Activated CD4-positive, alpha-beta memory T cell treated with anti-CD3 and anti-CD28 coated beads, Interleukin-2, amount 10 ng/mL, durations not matched to agents 7 days and 5 days (primary cell): ENCODE measurements at regions not wholly inside any gene's neighbourhood (a gene's known extent, or its start where the extent isn't known, plus 50 kb on each side); places are given as distances from the start of the nearest gene placed in this dataset.

Experiments used
- CTCF ChIA-PET: fragments of 350-600 bp; sonication (Branson Sonifier 250); formaldehyde crosslinking; loops from one replicate; lab custom pipeline; 2021; ENCODE audit warnings: antibody characterized with exemption, inconsistent platforms; lab: Charles Lee
- POLR2A ChIA-PET: fragments of 350-600 bp; sonication (Branson Sonifier 250); formaldehyde crosslinking; loops from one replicate; lab custom pipeline; 2021; ENCODE audit warnings: antibody characterized with exemption; lab: Charles Lee
- DNase-seq: peaks from one replicate; pipeline ENCODE4 v3.0.0-alpha.2; 2020
- H3K27ac Mint-ChIP-seq: one replicate; pipeline ENCODE4 v1.8.0; 2021; ENCODE audit warnings: mild to moderate bottlenecking, mixed read lengths
- H3K27me3 Mint-ChIP-seq: one replicate; pipeline ENCODE4 v1.8.0; 2021; ENCODE audit warnings: mixed read lengths
- H3K36me3 Mint-ChIP-seq: one replicate; pipeline ENCODE4 v1.8.0; 2021; ENCODE audit warnings: low read depth, mixed read lengths
- H3K4me1 Mint-ChIP-seq: one replicate; pipeline ENCODE4 v1.8.0; 2021; ENCODE audit warnings: mixed read lengths
- H3K4me3 Mint-ChIP-seq: one replicate; pipeline ENCODE4 v1.8.0; 2021; ENCODE audit warnings: mild to moderate bottlenecking, mixed read lengths
- H3K9me3 Mint-ChIP-seq: one replicate; pipeline ENCODE4 v1.8.0; 2021; ENCODE audit warnings: mixed read lengths

GRCh38 chr13:26456650-26457049 lies 100.8 kb upstream of the WASF3 start:
- Mint-ChIP-seq H3K9me3 (no peaks in the 10 kb centered on the region), H3K27me3 (peaks cover 19% of the 10 kb centered on the region), H3K27ac (no peak overlapping the region), H3K4me1 (no peaks in the 10 kb centered on the region), H3K4me3 (no peak overlapping the region), H3K36me3 (no peaks in the 10 kb centered on the region)
- ChIA-PET CTCF (no interaction called here), POLR2A (no interaction called here)
- DNase-seq, result no peak

GRCh38 chr13:26457212-26457611 lies 100.3 kb upstream of the WASF3 start:
- Mint-ChIP-seq H3K4me3 (no peak overlapping the region), H3K27ac (no peak overlapping the region), H3K9me3 (no peaks in the 10 kb centered on the region), H3K27me3 (peaks cover 17% of the 10 kb centered on the region), H3K4me1 (no peaks in the 10 kb centered on the region), H3K36me3 (no peaks in the 10 kb centered on the region)
- ChIA-PET POLR2A (no interaction called here), CTCF (no interaction called here)
- no peak for DNase-seq

GRCh38 chr13:26458196-26458749 lies 99.2 kb upstream of the WASF3 start:
- Mint-ChIP-seq H3K4me1 (no peaks in the 10 kb centered on the region), H3K27ac (no peak overlapping the region), H3K27me3 (peaks cover 11% of the 10 kb centered on the region), H3K4me3 (no peak overlapping the region), H3K36me3 (no peaks in the 10 kb centered on the region), H3K9me3 (no peaks in the 10 kb centered on the region)
- DNase-seq, result no peak
- POLR2A ChIA-PET, result no interaction called here
- CTCF ChIA-PET, result interaction anchor here (0.8 kb wide), 1 partner anchor 24 kb away, joined by 3 read pairs; no protein-coding TSS in a partner anchor

GRCh38 chr13:26459276-26460131 lies 98.0 kb upstream of the WASF3 start:
- H3K36me3 Mint-ChIP-seq, result no peaks in the 10 kb centered on the region
- ChIA-PET CTCF (no interaction called here), POLR2A (no interaction called here)
- H3K4me3 Mint-ChIP-seq, result no peak overlapping the region
- no peaks in the 10 kb centered on the region for H3K4me1 Mint-ChIP-seq
- H3K27me3 Mint-ChIP-seq, result peaks cover 9% of the 10 kb centered on the region
- H3K9me3 Mint-ChIP-seq, result no peaks in the 10 kb centered on the region
- DNase-seq, result no peak
- H3K27ac Mint-ChIP-seq, result no peak overlapping the region

- peaks cover 8% of the 10 kb centered on the region for H3K27me3 Mint-ChIP-seq
- ChIA-PET POLR2A (no interaction called here), CTCF (no interaction called here)
- H3K4me3 Mint-ChIP-seq, result no peak overlapping the region
- no peaks in the 10 kb centered on the region for H3K4me1 Mint-ChIP-seq
- no peak for DNase-seq
- H3K9me3 Mint-ChIP-seq, result no peaks in the 10 kb centered on the region
- H3K27ac Mint-ChIP-seq, result no peak overlapping the region
- no peaks in the 10 kb centered on the region for H3K36me3 Mint-ChIP-seq
Observed at GRCh38 chr13:26460648-26461047, 96.8 kb upstream of the WASF3 start.

GRCh38 chr13:26463296-26463695 lies 94.2 kb upstream of the WASF3 start:
- Mint-ChIP-seq H3K9me3 (no peaks in the 10 kb centered on the region), H3K4me1 (no peaks in the 10 kb centered on the region), H3K36me3 (no peaks in the 10 kb centered on the region), H3K27ac (no peak overlapping the region), H3K27me3 (peaks cover 6% of the 10 kb centered on the region), H3K4me3 (no peak overlapping the region)
- ChIA-PET CTCF (no interaction called here), POLR2A (no interaction called here)
- DNase-seq, result no peak

GRCh38 chr13:26463848-26464247 lies 93.6 kb upstream of the WASF3 start:
- Mint-ChIP-seq H3K27me3 (peaks cover 6% of the 10 kb centered on the region), H3K9me3 (no peaks in the 10 kb centered on the region), H3K36me3 (no peaks in the 10 kb centered on the region), H3K4me1 (no peaks in the 10 kb centered on the region), H3K27ac (no peak overlapping the region), H3K4me3 (no peak overlapping the region)
- DNase-seq, result no peak
- ChIA-PET CTCF (no interaction called here), POLR2A (no interaction called here)

- H3K36me3 Mint-ChIP-seq, result no peaks in the 10 kb centered on the region
- no peak overlapping the region for H3K4me3 Mint-ChIP-seq
- DNase-seq, result no peak
- ChIA-PET POLR2A (no interaction called here), CTCF (no interaction called here)
- H3K4me1 Mint-ChIP-seq, result no peaks in the 10 kb centered on the region
- H3K27ac Mint-ChIP-seq, result no peak overlapping the region
- H3K27me3 Mint-ChIP-seq, result peaks cover 6% of the 10 kb centered on the region
- H3K9me3 Mint-ChIP-seq, result no peaks in the 10 kb centered on the region
Observed at GRCh38 chr13:26465514-26465913, 92.0 kb upstream of the WASF3 start.

GRCh38 chr13:26465954-26466353 lies 91.5 kb upstream of the WASF3 start:
- no peak overlapping the region for H3K4me3 Mint-ChIP-seq
- POLR2A ChIA-PET, result no interaction called here
- no peak for DNase-seq
- no peaks in the 10 kb centered on the region for H3K9me3 Mint-ChIP-seq
- no peak overlapping the region for H3K27ac Mint-ChIP-seq
- no peaks in the 10 kb centered on the region for H3K36me3 Mint-ChIP-seq
- no peaks in the 10 kb centered on the region for H3K4me1 Mint-ChIP-seq
- H3K27me3 Mint-ChIP-seq, result peaks cover 6% of the 10 kb centered on the region
- CTCF ChIA-PET, result no interaction called here

- ChIA-PET POLR2A (no interaction called here), CTCF (no interaction called here)
- no peak overlapping the region for H3K4me3 Mint-ChIP-seq
- H3K4me1 Mint-ChIP-seq, result no peaks in the 10 kb centered on the region
- no peaks in the 10 kb centered on the region for H3K36me3 Mint-ChIP-seq
- peaks cover 4% of the 10 kb centered on the region for H3K9me3 Mint-ChIP-seq
- no peak for DNase-seq
- peaks cover 6% of the 10 kb centered on the region for H3K27me3 Mint-ChIP-seq
- H3K27ac Mint-ChIP-seq, result no peak overlapping the region
Observed at GRCh38 chr13:26468265-26468801, 89.2 kb upstream of the WASF3 start.

- no peaks in the 10 kb centered on the region for H3K36me3 Mint-ChIP-seq
- no peak overlapping the region for H3K4me3 Mint-ChIP-seq
- H3K4me1 Mint-ChIP-seq, result no peaks in the 10 kb centered on the region
- DNase-seq, result no peak
- ChIA-PET CTCF (no interaction called here), POLR2A (no interaction called here)
- peaks cover 4% of the 10 kb centered on the region for H3K9me3 Mint-ChIP-seq
- H3K27ac Mint-ChIP-seq, result no peak overlapping the region
- peaks cover 3% of the 10 kb centered on the region for H3K27me3 Mint-ChIP-seq
Observed at GRCh38 chr13:26469602-26470001, 87.9 kb upstream of the WASF3 start.

- CTCF ChIA-PET, result interaction anchor here (0.6 kb wide), 1 partner anchor 401 kb away, joined by 5 read pairs; no protein-coding TSS in a partner anchor
- peaks cover 4% of the 10 kb centered on the region for H3K9me3 Mint-ChIP-seq
- no peak for DNase-seq
Observed at GRCh38 chr13:26471807-26472206, 85.7 kb upstream of the WASF3 start.

GRCh38 chr13:26473571-26474230 lies 83.8 kb upstream of the WASF3 start:
- POLR2A ChIA-PET, result interaction anchor here (1.1 kb wide), 1 partner anchor 24 kb away, joined by 3 read pairs; no protein-coding TSS in a partner anchor
- Mint-ChIP-seq H3K27ac (no peak overlapping the region), H3K9me3 (peaks cover 4% of the 10 kb centered on the region), H3K4me1 (peaks cover 10% of the 10 kb centered on the region), H3K4me3 (no peak overlapping the region), H3K36me3 (no peaks in the 10 kb centered on the region), H3K27me3 (peaks cover 2% of the 10 kb centered on the region)
- no peak for DNase-seq
- CTCF ChIA-PET, result interaction anchor here (1.4 kb wide), 1 partner anchor 23 kb away, joined by 3 read pairs; no protein-coding TSS in a partner anchor

More at GRCh38 chr13:26471807-26472206, 85.7 kb upstream of the WASF3 start:
- Mint-ChIP-seq H3K4me1 (peaks cover 9% of the 10 kb centered on the region), H3K36me3 (no peaks in the 10 kb centered on the region), H3K27ac (no peak overlapping the region), H3K4me3 (no peak overlapping the region), H3K27me3 (peaks cover 3% of the 10 kb centered on the region)
- POLR2A ChIA-PET, result no interaction called here
